B cell (primary cell): ENCODE measurements at regions not wholly inside any gene's neighbourhood (a gene's known extent, or its start where the extent isn't known, plus 50 kb on each side); places are given as distances from the start of the nearest gene placed in this dataset.

Experiments
- ATAC-seq: fragments of 200-7000 bp; cut with Tn5 transposase; one replicate; pipeline ENCODE4 v1.10.0; 2021; ENCODE audit warnings: low read depth, mild to moderate bottlenecking, moderate number of reproducible peaks, moderate library complexity
- CTCF ChIA-PET: fragments of 350-600 bp; sonication (Branson Sonifier 250); formaldehyde crosslinking; loops from one replicate; lab custom pipeline; 2021; ENCODE audit warnings: antibody characterized with exemption, inconsistent platforms; lab: Charles Lee
- POLR2A ChIA-PET: fragments of 350-600 bp; sonication (Branson Sonifier 250); formaldehyde crosslinking; loops from one replicate; lab custom pipeline; 2021; ENCODE audit warnings: antibody characterized with exemption; lab: Charles Lee
- DNase-seq: peaks from one replicate; pipeline ENCODE4 v3.0.0; 2013
- H2AFZ ChIP-seq: 2 replicates; pipeline ENCODE4 v1.6.1; 2012; ENCODE audit warnings: mild to moderate bottlenecking, low read depth, low read length; ENCODE audit not compliant: insufficient read depth, poor library complexity, severe bottlenecking
- H3K27ac ChIP-seq, 2 donors: 1 replicate in 1 of 2; 2 replicates in 1 of 2; pipeline ENCODE4 v1.5.1; 2012 to 2013; ENCODE audit warnings: low read length in 2 of 2, mild to moderate bottlenecking in 2 of 2, moderate library complexity in 1 of 2
- H3K27me3 ChIP-seq, 4 experiments: fragments of 200-600 bp in 1 of 4; sonication (generic) in 1 of 4; replicated peaks in 1 of 4; 1 replicate in 2 of 4; 2 replicates in 2 of 4; pipeline versions ENCODE4 v1.6.1 to v1.7.0; 2013 to 2016; ENCODE audit warnings: low read length in 3 of 4, mild to moderate bottlenecking in 2 of 4, mixed read lengths in 1 of 4, moderate library complexity in 1 of 4; ENCODE audit not compliant: insufficient read depth in 4 of 4, control insufficient read depth in 3 of 4; ENCODE audit errors: control extremely low read depth in 1 of 4
- H3K36me3 ChIP-seq, 2 experiments: replicated peaks in 1 of 2; 1 replicate in 1 of 2; 2 replicates in 1 of 2; pipeline versions ENCODE4 v1.6.1 to v1.7.1; 2013; ENCODE audit warnings: low read length in 1 of 2; ENCODE audit not compliant: insufficient read depth in 2 of 2, control insufficient read depth in 1 of 2; ENCODE audit errors: control extremely low read depth in 1 of 2, extremely low read depth in 1 of 2
- H3K4me1 ChIP-seq, 2 donors: fragments of 200-600 bp in 1 of 2; sonication (generic) in 1 of 2; 1 replicate in 1 of 2; 2 replicates in 1 of 2; pipeline versions ENCODE4 v1.5.1 to v1.6.1; 2013 to 2017; ENCODE audit warnings: low read length in 2 of 2; ENCODE audit not compliant: control insufficient read depth in 2 of 2, insufficient read depth in 2 of 2
- H3K4me2 ChIP-seq: replicated peaks from 2 replicates; pipeline ENCODE3; 2012; ENCODE audit warnings: mild to moderate bottlenecking, low read depth, low read length; ENCODE audit not compliant: poor library complexity, severe bottlenecking
- H3K4me3 ChIP-seq, 5 experiments: fragments of 200-600 bp in 1 of 5; sonication (generic) in 1 of 5; 1 replicate in 3 of 5; 2 replicates in 2 of 5; pipeline versions ENCODE4 v1.5.1 to v1.7.0; 2011 to 2016; ENCODE audit warnings: low read length in 4 of 5, mild to moderate bottlenecking in 4 of 5, low read depth in 2 of 5, control low read depth in 1 of 5, moderate library complexity in 1 of 5; ENCODE audit not compliant: insufficient read depth in 1 of 5; ENCODE audit errors: control extremely low read depth in 1 of 5, extremely low read depth in 1 of 5
- H3K79me2 ChIP-seq: fragments of 200-600 bp; sonication (generic); one replicate; pipeline ENCODE4 v1.6.0; 2016; ENCODE audit warnings: low read length; ENCODE audit not compliant: control insufficient read depth, insufficient read depth
- H3K9ac ChIP-seq: fragments of 200-600 bp; sonication (generic); 2 replicates; pipeline ENCODE4 v1.6.1; 2017; ENCODE audit warnings: mild to moderate bottlenecking, low read length, moderate library complexity
- H3K9me3 ChIP-seq, 3 donors: one replicate each; pipeline versions ENCODE4 v1.6.1 to v1.7.1; 2013; ENCODE audit warnings: low read length in 2 of 3; ENCODE audit not compliant: control insufficient read depth in 2 of 3, insufficient read depth in 1 of 3; ENCODE audit errors: control extremely low read depth in 1 of 3
- H4K20me1 ChIP-seq: 2 replicates; pipeline ENCODE4 v1.6.0; 2012; ENCODE audit warnings: mild to moderate bottlenecking, low read length; ENCODE audit not compliant: insufficient read depth, control insufficient read depth, poor library complexity, severe bottlenecking
- H3K27ac Mint-ChIP-seq: one replicate; pipeline ENCODE4 v1.8.0; 2021; ENCODE audit warnings: mixed read lengths
- H3K27me3 Mint-ChIP-seq: one replicate; pipeline ENCODE4 v1.8.0; 2021; ENCODE audit warnings: mixed read lengths
- H3K4me1 Mint-ChIP-seq: one replicate; pipeline ENCODE4 v1.8.0; 2021; ENCODE audit warnings: mixed read lengths
- H3K4me3 Mint-ChIP-seq: one replicate; pipeline ENCODE4 v1.8.0; 2021; ENCODE audit warnings: mixed read lengths
- H3K9me3 Mint-ChIP-seq: one replicate; pipeline ENCODE4 v1.8.0; 2022; ENCODE audit warnings: mixed read lengths; ENCODE audit not compliant: insufficient read depth
- EZH2 ChIP-seq: IDR thresholded peaks from 2 replicates; pipeline ENCODE4 v1.6.1; 2012; ENCODE audit warnings: borderline replicate concordance, low read depth, mild to moderate bottlenecking, moderate library complexity, low read length; ENCODE audit not compliant: insufficient read depth, poor library complexity, severe bottlenecking
- WGBS: methylation state at CpG from one replicate; pipeline ENCODE4 v1.1.5; 2013; ENCODE audit warnings: missing lambda C conversion rate; ENCODE audit not compliant: insufficient coverage; 5-methylcytosine and 5-hydroxymethylcytosine counted together
- intact Hi-C: fragments of 100-400 bp; cut with micrococcal nuclease; formaldehyde crosslinking; loops from one replicate; pipeline ENCODE4 v1.10.0; 2022
- TF ChIP-seq, protein P1 (sequence below): fragments of 200-600 bp; IDR thresholded peaks from one replicate; pipeline ENCODE4 v1.8.0; 2022; ENCODE audit warnings: antibody characterized with exemption, mild to moderate bottlenecking

DNA sequence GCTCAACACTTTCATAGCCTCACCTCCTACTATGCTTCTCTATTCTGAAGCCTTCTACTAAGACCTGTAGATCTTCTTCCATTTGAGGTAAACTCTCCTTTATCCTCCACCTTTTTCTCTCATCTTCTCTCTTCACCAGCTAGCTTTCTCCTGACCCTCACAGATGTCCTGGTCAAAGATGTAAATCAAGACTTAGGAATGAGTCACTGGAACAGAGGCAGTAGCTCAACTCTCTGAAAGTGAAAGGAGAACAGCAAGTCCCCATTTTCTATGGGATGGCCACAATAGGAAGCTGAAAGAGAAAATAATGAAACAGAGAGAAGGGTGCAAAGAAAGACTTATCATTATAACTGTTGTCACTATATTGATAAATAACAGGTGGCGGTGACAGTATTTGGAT, 86.1 kb upstream of the DOCK9 start:
- no CpG with 5 or more reads among the region's 1 CpG for WGBS
- H3K27ac Mint-ChIP-seq = no peak overlapping the region
- Histone ChIP-seq H2AFZ (no peak overlapping the region), H3K27ac (no peak overlapping the region), H3K4me3 (no peak overlapping the region), H3K4me2 (no peak overlapping the region), H3K36me3 (no peaks in the 10 kb centered on the region), H3K9me3 (peaks cover 0 to 3% (median 0%) of the 10 kb centered on the region in 3 donors), H3K27me3 (peaks cover 0 to 15% (median 2%) of the 10 kb centered on the region in 4 experiments), H4K20me1 (no peaks in the 10 kb centered on the region), H3K79me2 (peaks cover 3% of the 10 kb centered on the region), H3K4me1 (peaks cover 12 to 19% of the 10 kb centered on the region in 2 donors), H3K9ac (no peak overlapping the region)
- DNase-seq (no peak), ATAC-seq (no peak)
- H3K4me1 Mint-ChIP-seq = peaks cover 45% of the 10 kb centered on the region
- peaks cover 17% of the 10 kb centered on the region for H3K27me3 Mint-ChIP-seq
- H3K4me3 Mint-ChIP-seq = no peak overlapping the region
- intact Hi-C loops = no loop called here
- POLR2A ChIA-PET = no interaction called here
- TF ChIP-seq, protein P1, sequence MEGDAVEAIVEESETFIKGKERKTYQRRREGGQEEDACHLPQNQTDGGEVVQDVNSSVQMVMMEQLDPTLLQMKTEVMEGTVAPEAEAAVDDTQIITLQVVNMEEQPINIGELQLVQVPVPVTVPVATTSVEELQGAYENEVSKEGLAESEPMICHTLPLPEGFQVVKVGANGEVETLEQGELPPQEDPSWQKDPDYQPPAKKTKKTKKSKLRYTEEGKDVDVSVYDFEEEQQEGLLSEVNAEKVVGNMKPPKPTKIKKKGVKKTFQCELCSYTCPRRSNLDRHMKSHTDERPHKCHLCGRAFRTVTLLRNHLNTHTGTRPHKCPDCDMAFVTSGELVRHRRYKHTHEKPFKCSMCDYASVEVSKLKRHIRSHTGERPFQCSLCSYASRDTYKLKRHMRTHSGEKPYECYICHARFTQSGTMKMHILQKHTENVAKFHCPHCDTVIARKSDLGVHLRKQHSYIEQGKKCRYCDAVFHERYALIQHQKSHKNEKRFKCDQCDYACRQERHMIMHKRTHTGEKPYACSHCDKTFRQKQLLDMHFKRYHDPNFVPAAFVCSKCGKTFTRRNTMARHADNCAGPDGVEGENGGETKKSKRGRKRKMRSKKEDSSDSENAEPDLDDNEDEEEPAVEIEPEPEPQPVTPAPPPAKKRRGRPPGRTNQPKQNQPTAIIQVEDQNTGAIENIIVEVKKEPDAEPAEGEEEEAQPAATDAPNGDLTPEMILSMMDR = no peak
- TF ChIP-seq EZH2 = no peak
- no peaks in the 10 kb centered on the region for H3K9me3 Mint-ChIP-seq
- CTCF ChIA-PET = no interaction called here

DNA sequence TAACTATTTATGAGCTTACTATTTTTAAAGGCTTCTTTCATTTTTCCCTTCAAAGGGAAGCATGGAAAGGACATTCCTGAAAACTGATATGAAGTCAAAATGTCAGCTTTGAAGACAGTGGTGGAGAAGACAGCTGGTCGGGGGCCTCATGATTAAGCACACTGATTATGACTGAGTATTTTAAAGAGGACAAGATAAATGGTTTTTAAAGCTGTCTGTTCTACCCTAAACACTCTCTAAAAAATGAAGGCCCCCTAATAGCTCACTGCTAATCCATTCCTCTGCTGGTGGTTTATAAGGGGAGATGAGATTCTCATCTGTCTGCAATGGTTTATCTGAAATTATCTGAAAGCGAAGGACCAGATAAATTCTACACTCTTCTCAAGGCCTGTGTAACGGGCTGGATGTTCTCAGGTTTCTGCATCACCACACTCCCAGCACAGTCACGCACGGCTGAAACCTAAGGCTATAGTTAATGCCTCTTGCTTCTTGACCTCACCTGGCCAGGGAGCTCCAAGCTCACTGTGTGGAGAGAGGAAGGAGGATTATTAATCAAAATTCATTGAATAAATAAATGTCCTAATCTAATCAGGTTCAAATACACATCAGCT, 86.9 kb upstream of the DOCK9 start:
- Histone ChIP-seq H3K27ac (no peak overlapping the region), H3K4me2 (no peak overlapping the region), H3K79me2 (peaks cover 3% of the 10 kb centered on the region), H3K4me3 (no peak overlapping the region), H3K9ac (no peak overlapping the region), H3K36me3 (no peaks in the 10 kb centered on the region), H3K4me1 (peaks cover 12 to 19% of the 10 kb centered on the region in 2 donors), H3K27me3 (peaks cover 0 to 15% (median 2%) of the 10 kb centered on the region in 4 experiments), H3K9me3 (peaks cover 0 to 3% (median 0%) of the 10 kb centered on the region in 3 donors), H4K20me1 (no peaks in the 10 kb centered on the region), H2AFZ (no peak overlapping the region)
- Mint-ChIP-seq H3K27me3 (peaks cover 13% of the 10 kb centered on the region), H3K27ac (no peak overlapping the region), H3K9me3 (no peaks in the 10 kb centered on the region), H3K4me3 (no peak overlapping the region), H3K4me1 (peaks cover 40% of the 10 kb centered on the region)
- ChIA-PET CTCF (interaction anchor here (1.4 kb wide), 1 partner anchor 9 kb away, joined by 3 read pairs; no protein-coding TSS in a partner anchor), POLR2A (no interaction called here)
- ATAC-seq (no peak), DNase-seq (no peak)
- intact Hi-C loops = no loop called here
- TF ChIP-seq, protein P1 = no peak
- no peak for TF ChIP-seq EZH2
- WGBS = 80% methylated on average over 1 of the region's 5 CpGs
